NCI-H226 (cell line): ENCODE measurements at regions not wholly inside any gene's neighbourhood (a gene's known extent, or its start where the extent isn't known, plus 50 kb on each side); places are given as distances from the start of the nearest gene placed in this dataset.
"Not testable (repeated sequence)": the region's sequence is repeated elsewhere in the genome, so short reads cannot be mapped to it uniquely, and the experiment has no call there.

ENCODE experiments used
- DNase-seq: peaks from one replicate; pipeline ENCODE4 v3.0.0-alpha.2; 2015

GRCh38 chr2:129798301-129798581 lies 181.2 kb upstream of the RAB6C start:
- no peak for DNase-seq

DNA sequence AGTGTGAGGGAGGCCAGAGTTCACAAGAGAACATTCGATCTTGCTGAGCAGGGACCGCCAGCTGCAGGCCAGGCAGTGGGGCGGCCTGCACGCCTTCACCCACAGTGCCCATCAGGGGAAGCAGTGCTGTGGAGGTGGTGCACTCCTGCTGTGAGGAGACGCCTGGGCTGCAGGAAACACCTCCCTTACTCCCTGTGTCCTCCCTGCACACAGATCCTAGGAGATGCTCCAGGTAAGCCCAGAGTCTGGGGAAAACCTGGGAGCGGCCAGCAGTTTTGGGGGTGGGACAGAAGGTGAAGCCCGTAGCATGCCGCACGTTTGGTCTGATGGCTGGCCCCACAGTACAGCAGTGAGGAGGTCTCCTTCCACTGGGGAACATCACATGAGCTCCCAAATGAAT lies 180.8 kb upstream of the RAB6C start:
- DNase-seq: no peak

- DNase-seq: no peak
Observed at GRCh38 chr2:129799036-129799958, 180.2 kb upstream of the RAB6C start.

DNA sequence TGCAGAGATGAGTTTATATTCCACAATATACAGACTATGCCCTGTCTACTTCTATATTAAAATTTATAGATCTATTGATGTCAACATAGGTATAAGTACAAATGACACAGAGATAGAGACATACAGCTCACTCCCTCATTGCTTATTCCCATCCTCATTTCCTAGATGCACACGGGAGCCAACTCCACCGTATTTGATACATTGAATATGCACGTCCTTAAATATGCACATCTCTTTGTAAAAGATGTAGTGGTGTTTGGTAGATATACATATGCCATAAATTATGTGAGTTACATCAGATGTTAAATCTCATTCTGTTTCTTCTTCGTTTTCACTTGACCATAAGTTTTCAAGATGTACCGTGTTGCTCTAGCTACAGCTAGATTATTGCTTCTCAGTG lies 179.2 kb upstream of the RAB6C start:
- no peak for DNase-seq

GRCh38 chr2:129800686-129801085 lies 178.8 kb upstream of the RAB6C start:
- no peak for DNase-seq

- DNase-seq: no peak
Observed at GRCh38 chr2:129801575-129801974, 177.9 kb upstream of the RAB6C start.

DNA sequence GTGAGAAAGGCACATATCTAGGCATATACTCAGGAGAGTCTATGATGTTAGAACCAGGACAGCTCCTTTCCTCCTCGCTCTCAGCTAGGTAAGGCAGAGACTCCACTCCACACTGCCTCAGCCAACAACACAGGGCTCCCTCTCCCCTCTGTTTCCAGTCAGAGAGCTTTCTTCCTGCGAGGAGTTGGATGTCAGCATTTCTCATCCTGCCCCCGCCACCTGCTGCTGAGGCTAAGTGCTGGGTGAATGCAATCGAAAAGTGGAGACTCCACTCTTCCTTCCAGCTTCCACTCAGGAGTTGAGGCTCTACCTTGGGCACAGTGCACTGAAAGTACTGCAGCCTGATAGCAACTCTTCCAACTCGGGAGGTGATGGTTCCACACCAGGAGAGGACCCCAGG lies 177.2 kb upstream of the RAB6C start:
- DNase-seq: no peak

DNA sequence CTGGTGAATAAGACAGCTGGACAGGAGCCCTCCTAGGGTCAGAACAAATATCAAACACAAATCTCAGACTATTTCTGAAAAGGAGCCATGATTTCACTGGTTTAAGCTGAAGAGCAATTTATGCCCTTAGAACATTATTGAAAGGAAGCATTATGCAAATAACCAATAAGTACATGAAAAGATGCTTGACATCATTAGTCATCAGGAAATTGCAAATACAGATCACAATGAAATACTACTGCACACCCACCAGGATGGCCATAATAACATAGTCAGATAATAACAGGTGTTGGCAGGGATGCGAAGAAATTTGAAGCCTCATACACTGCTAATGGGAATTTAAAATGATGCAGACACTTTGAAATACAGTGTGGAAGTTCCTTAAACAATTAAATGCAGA lies 176.4 kb upstream of the RAB6C start:
- DNase-seq: no peak

DNA sequence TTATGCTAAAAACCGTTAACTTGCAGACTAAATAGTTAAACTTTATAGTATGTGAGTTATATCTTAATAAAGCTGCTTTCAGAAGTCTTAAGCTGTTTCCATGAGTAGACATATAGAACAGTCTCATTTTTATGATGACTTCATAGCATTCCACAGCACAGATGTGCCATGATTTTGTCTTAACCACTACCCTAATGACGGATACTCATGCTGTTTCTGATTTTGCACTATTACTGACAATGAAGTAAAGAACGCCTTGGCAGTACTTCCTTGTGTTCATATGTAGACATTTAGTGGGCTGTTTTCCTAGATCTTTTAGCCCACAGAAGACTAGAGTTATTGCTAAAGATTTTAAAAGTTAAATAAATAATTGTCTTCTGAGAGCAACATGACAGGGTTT lies 175.6 kb upstream of the RAB6C start:
- DNase-seq: no peak

DNA sequence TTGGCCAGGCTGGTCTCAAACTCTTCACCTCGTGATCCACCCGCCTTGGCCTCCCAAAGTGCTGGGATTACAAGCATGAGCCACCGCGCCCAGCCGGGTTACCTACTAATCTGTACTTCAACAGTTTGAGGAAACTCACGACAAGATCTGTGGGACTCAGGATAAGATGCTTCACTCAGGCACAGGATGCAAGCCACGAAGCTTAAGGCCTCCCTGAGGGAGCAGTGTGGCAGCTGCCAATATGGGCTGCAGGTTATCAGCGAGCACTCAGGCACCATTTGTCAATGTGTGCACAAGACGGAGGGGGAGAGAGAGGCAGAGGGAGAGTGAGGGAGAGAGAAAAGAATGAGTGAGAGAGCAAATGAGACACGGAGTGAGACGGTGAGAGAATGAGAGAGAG lies 173.6 kb upstream of the RAB6C start:
- DNase-seq: no peak

DNA sequence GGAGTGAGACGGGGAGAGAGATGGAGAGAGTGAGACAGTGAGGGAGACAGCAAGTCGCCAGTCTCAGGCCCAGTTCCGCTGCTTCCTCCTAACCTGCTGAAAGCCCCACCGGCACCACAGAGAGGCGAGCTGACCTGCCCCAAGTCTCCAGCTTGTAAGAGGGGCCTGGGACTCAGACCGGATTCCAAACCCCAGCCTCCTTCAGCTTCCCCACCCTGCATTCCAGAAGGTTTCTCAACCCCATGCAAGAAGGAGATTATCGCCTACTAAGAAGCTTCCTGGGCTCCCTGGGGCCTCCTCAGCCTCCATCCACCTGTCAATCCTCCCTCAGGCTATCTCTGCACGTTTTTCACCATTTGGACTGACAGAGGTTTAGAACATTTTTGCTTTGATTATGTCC lies 173.1 kb upstream of the RAB6C start:
- no peak for DNase-seq

GRCh38 chr2:129806990-129807389 lies 172.5 kb upstream of the RAB6C start:
- DNase-seq: no peak

GRCh38 chr2:129807642-129808338 lies 171.7 kb upstream of the RAB6C start:
- not testable (repeated sequence) for DNase-seq

DNA sequence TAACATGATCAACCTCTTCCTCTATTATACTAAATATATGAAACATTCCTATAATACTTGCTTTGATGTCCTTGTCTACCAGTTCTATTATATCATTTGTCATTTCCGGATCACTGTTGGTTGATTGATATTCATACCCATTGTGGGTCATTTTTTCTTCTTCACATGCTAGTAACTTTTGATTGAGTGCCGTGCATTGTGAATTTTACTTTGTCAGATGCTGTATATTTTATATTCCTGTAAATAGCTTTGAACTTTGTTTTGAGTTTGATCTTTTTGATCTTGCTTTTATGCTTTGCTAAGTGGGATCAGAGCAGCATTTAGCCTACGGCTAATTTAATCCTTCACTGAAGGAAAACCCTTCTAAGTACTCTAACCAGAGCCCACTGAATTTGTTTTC lies 168.9 kb upstream of the RAB6C start:
- DNase-seq: no peak

DNA sequence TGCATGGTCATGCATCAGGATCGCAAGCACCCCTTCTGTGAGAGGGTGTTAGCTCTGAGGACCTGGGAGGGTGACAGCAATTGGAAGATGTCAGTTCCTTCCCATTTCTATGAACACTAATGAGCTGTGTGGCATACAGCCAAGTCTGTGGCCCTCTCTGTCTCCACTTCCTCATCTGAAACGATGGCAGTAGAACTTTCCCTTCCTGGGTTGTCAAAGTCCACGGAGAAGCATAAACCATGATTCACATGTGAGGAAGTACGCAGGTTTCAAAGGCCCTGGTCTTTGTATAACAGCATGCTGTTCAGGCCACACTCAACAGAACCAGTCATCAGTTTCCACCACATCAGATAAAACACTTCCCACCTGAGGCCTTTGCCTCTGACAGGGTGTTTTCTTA lies 167.4 kb upstream of the RAB6C start:
- DNase-seq: no peak

GRCh38 chr2:129812654-129813053 lies 166.8 kb upstream of the RAB6C start:
- DNase-seq: no peak

DNA sequence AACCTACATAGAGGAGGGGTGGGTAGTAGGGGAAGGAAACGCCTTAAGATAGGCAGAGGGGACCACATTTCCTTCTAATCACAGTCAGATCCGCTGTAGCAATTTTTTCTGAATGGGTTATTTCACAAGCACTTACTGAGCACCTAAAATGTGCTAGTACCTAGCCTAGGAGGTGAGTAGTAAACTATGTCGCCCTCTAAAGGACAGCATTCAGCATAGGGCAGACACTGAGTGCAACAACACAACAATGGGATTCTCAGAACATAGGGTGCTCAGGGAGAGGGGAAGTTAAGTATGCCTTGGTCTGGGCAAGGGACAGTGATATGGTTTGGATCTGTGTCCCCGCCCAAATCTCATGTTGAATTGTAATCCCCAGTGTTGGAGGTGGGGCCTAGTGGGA lies 166.1 kb upstream of the RAB6C start:
- DNase-seq: no peak

DNA sequence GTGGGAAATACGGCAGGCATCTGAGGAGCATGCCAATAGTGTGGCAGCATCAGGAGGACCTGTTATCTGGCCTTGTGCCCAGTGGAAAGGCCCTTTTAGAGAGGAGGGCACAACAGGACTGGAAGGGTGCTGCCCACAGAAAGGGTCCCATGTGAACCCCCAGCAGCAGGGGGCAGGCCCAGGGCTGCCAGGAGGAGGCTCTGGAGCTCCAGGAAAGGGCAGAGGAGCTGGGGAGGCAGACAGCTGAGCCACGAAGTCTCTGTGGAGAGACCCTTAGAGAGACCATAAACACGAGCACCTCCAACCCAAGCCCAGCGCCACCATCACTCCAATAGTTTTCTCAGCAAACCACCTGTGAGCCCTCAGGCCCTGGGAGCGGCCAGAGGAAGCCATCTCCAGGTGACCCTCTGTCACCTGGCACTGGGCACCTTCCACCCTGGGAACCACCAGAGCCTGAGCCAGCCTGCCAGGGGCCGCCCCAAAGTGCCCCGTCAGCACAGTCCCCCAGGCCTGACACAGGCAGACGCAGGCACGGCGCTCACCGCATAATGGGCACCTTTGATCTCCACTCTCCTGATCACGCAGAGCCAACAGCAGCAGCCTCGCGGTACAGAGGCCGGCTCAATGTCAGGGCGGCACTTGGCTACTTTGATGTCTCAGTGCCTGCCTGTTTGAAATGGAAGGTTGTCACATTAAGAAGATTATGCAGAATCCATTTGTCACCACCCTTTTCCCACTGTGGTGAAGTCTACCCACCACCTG lies 162.5 kb upstream of the RAB6C start:
- DNase-seq: no peak

GRCh38 chr2:129819855-129820254 lies 159.6 kb upstream of the RAB6C start:
- DNase-seq: no peak

DNA sequence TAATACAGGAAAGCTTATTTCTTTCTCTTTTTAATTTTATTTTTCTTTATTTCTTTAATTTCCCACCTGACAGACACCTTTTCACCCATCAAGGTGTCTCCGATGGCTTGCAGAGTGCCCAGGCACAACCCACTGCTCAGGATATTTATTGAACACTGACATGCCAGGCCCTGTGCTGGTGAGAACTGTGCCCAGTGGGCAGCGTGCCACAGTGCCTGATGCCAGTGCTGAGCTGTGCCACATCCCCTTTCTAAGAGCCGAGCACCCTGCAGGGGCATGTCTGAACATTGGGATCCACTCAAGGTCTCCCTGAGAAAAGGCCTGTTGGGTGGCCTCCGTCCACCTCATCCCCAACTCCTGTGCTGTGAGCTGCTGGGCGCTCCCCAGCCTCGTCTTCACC lies 158.6 kb upstream of the RAB6C start:
- DNase-seq: no peak

DNA sequence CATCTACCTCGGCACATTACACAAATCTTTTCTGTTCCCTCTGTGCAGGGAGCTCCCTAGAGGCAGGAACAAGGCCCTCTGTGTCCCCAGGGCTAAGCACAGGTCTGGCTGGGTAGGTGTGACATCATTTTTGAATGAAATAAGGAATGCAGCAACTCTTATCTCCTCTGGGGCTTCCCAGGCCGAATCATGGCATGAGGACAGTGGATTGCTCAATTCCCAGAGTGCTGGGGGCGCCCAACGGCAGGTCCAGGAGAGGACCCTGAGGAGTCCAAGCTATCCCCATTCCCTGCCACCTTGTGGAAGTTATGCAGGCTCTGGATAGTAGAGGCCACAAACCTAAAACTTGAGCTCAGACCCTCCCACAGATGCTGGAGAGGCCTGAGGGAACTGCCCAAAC lies 158.0 kb upstream of the RAB6C start:
- DNase-seq: no peak

DNA sequence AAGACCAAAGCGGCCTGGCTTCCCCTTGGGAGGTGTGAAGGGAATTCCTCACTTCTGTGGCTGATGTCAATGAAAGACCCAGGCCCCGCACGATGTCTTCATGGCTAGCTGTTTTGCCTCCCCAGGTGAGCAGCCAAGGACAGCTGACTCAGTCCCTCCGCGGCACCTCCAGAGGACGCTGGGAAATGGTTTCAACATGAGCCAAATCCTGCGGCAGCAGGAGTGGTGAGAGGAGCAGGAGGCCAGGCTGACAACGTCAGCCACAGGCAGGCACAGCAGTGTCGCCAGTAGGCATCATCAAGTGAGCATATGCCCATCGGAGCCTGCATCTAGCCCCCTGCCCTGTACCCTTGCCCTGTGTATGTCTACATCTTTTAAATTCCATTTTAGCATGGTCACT lies 156.4 kb upstream of the RAB6C start:
- DNase-seq: no peak

DNA sequence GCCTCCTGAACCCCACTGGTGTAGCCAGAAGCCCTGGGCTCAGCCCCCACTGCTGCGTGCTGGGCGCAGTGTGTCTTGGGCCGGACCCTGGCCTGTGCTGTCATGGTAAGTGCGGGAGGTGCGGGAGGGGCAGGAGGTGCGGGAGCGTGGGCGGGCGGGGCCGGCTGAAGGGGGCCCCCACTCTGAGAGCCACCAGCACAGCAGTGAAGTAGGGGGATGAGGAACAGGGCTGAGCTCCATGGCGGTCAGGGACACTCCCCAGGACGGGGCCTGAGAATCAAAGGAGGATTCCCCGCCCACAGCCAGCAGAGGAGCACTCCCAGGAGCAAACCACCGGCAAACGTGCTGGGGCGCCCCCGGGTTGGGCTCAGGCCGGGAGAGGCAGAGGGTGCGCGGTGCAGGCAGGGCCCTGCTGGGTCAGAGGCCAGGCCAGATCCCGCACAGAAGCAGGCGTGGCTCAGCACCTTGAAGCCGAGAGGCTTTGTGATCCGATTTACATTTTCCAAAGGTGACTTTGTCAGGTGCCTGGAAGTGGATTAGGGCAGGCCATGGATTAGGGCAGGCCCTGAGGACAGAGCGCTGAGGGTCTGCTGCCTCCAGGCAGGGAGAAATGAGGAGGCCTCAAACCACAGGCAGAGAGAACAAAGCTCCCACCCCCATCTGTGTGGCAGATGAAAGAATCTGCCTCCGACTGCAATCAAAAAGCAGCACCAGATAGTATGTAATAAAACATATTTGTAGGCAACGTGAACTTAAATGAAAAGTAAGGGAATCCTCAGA lies 152.0 kb upstream of the RAB6C start:
- DNase-seq: no peak
